ENCODE measurements at regions not wholly inside any gene's neighbourhood (a gene's known extent, or its start where the extent isn't known, plus 50 kb on each side); places are given as distances from the start of the nearest gene placed in this dataset.

DNA sequence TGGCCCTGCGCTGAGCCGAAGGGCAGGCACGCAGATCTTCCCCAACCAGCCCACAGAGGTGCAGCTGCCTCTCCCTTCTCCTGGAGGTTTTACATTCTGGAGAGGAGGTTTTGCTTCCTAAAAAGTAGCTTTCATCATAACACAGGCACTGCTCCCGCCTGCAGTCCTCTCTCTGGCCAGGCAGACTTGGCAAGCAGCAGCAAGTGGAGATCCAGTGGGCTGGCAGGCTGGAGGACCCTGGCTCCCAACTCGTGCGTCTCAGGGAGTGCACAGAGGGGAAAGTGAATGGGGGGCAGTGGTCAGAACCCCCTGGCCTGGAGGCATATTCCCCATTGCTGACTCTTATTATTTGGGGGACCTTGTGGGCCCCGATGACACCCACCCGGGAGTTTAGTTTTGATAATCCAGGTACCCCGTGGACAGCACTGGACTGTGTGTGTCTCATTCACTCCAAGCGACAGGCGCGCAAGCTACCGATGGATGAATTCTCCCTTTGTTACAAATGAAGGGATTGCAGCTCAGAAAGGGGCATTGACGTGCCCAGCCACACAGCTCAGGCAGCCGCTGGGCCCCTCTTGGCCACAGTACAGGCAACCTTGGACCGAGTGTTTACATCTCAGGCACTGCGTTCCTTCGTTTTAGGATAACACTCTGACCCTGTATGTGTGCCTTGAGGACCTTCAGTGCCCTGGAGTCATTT, 1223.9 kb downstream of the BRD1 start:
- DNase-seq, result no peak

DNA sequence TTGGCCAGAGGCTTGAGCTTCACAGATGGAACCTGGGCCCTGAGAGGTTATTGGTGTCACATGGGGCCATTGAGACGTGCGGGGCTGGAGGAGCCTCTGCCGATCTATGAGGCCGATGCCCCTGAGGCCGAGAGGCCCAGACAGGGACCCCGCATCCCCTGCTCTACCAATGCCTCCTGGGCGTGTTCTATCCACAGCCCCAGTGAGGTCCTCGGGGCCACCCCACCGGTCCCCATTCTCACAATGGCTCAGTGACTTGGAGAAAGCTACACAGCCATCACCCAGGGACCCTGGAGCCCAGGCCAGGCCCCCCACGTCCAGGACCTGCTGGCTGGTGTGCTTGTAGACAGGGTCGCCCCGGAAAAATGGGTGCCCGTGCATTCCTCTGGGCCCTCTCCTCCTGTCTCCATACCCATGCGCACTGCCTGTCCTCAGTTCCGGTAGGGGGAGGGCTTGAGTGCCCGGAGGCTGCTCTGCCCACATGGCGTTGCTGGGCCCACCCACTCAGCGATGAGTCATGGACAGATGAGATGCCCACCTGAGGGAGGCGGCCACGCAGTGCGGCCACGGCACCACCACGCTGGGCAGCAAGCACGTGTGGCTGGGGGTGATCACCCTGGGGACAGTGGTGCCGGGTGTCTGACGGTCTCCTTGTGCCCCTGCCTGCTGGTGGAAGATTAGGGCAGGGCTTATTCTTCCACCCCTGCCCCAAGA, 1224.7 kb downstream of the BRD1 start:
- DNase-seq, result no peak

DNA sequence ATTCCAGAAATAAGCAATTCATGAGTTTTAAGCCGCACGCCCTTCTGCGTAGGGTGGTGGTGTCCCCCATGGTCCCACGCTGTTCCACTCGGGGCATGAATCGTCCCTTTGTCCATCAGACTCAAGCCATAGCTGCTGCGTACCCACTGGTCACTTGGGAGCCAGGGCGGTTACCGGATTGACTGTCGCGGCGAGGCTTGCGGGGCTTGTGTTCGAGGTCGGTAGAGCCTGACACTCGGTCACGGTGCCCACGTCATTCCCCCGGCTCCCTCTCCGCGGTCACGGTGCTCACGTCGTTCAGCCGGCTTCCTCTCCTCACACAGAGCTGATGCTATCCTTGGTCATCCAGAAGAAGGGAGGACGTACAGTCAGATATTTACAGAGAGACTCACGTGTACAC, 1227.0 kb downstream of the BRD1 start:
- no peak for DNase-seq

- no peak for DNase-seq
Measured at GRCh38 chr22:48600171-48600570, 1227.5 kb downstream of the BRD1 start.

GRCh38 chr22:48599346-48599745, 1228.3 kb downstream of the BRD1 start:
- no peak for DNase-seq

GRCh38 chr22:48596111-48596850, 1231.4 kb downstream of the BRD1 start:
- no peak for DNase-seq

GRCh38 chr22:48595511-48595905, 1232.2 kb downstream of the BRD1 start:
- no peak for DNase-seq

- DNase-seq, result no peak
Measured at GRCh38 chr22:48594757-48595510, 1232.7 kb downstream of the BRD1 start.

- no peak for DNase-seq
Measured at GRCh38 chr22:48594016-48594756, 1233.5 kb downstream of the BRD1 start.

DNA sequence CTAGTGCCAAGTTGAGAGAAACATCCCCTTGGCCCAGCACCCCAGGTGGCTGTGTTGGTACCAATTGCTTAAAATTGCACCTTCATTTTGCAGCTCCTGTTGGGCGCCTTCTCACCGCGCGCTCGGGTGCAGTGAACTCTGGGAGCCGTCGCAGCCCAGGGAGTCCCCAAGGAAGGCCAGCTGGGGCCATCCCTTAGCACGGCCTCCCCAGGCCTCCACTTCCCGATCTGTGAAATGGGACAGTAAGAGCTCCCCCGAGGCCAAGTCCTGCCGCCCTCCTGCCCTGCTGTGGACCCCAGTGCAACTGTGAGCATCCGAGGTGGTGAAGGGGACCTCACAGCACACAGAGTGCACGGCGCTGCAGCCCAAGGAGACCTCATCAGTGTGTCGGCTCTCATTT, 1234.1 kb downstream of the BRD1 start:
- no peak for DNase-seq

GRCh38 chr22:48592931-48593330, 1234.7 kb downstream of the BRD1 start:
- no peak for DNase-seq

- DNase-seq, result no peak
Measured at GRCh38 chr22:48592488-48592887, 1235.2 kb downstream of the BRD1 start.

DNA sequence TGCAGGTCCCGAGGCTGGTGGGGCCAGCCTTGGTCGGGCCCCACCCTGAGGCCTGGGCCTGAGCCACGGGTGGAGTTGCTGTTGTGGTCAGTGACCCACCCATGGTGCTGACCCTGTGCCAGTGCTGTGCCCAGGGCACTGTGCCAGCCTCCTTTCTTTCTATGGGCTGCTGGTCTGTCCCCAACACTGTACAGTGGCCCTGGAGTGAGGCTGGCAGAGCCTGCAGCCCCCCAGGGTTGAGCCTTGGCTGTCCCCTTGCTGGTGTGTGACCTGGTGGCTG, 1235.7 kb downstream of the BRD1 start:
- DNase-seq, result no peak

DNA sequence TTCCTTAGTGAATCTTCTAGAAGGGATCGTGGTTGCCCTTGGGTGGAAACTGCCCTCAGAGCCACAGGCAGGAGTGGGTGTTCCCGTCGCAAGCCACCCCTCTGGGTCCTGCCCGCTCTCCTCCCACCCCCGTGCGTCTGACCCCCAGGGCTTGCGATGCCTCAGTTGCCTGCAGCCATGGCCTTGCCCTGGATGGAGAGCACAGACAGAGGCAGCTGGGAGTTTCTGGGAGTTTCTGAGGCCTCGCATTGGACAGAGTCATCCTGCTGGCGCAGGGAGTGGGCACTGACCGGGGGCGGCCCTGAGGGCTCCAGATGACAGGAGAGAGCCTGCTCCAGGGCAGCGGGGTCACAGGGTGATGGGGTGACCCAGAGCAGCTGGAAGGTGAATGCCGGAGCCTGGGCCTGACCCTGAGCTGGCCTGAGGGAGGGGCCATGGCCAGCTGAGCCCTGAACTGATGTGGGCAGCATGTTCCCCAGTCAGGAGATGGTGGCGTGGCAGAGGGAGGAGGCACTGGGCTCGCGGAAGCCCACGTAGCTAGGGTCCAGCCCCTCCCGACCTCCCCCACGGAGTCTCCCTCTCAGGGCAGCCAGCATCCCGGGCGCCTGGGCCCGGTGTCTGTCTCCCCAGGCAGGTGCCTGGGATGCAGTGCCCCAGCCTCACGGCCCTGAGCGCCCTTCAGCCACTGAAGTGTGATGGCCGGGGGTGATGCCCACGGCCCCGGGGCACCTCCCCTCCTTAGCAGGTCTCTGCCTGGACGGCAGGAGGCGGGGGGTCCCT, 1236.2 kb downstream of the BRD1 start:
- no peak for DNase-seq

DNA sequence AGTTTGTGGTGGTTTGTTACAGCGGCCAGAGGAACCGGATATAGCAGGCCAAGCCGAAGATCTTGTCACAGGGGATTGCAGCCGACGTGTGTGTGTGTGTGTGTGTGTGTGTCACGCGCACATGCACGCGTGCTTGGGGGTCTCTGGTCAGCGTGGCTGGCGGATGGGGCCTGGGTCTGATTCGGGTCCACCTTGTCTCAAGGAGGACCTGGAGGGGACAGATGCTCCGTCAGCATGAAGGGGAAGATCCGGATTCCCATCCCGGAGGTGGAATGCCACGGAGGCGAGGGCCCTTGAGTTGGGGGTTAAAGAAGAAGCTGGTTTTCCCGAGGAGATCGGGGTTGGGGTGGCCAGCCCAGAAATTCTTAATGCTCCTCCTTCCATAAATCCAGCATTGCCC, 1237.8 kb downstream of the BRD1 start:
- no peak for DNase-seq

DNA sequence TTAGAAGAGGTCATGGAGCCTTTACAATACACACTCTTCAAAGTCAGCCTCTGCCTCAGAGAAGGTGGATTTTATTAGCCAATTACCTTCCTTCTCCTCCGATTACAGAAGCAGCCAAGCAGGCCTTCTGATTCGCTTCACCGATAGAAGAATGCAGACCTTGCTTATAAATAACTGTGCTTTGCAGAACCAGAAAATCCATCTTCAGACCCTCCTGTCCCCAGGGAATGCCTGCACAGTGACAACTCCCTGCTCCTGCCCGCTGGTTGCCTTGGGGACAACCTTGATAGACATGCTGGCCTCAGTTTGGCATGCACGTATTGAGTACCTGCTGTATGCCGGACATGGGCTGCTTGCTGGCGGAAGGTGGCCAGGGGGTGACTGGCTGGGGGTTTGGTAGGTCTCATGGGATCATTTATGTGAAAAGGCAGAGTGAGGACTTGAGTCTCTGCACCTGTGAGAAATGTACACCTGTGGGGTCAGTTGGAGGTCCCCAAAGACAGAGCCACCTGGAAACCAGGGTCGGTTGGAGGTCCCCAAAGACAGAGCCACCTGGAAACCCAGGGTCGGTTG, 1238.7 kb downstream of the BRD1 start:
- DNase-seq, result no peak

GRCh38 chr22:48588151-48588877, 1239.4 kb downstream of the BRD1 start:
- no peak for DNase-seq

- no peak for DNase-seq
Measured at GRCh38 chr22:48587236-48587865, 1240.3 kb downstream of the BRD1 start.

DNA sequence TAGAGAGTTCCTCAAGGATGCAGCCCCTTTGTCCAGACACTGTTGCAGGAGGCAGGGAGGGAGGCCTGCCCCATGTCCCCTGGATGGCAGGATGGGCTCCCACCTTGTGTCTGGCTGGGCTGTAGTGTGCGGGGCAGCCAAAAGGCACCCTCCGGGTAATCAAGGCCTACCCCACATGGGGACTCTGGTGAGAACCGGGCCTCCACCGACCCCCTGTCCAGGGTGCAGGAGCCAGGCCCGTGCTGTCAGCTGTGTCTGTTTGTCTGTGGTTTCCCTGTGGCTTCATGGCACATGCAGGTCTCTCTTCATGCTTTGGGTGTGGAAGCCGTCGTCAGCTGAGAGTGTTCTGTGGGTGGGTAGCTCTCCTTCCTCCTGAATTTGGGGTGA, 1240.9 kb downstream of the BRD1 start:
- no peak for DNase-seq

Data from bone marrow (tissue), 2 donors.